SK-N-SH (cell line): ENCODE measurements at regions not wholly inside any gene's neighbourhood (a gene's known extent, or its start where the extent isn't known, plus 50 kb on each side); places are given as distances from the start of the nearest gene placed in this dataset.

Experiments
- CTCF ChIA-PET: fragments of 300-600, 350-600 bp; formaldehyde crosslinking; extraction: SDS; loops from one replicate; lab custom pipeline; 2021; lab: Yijun Ruan, JAX
- POLR2A ChIA-PET: fragments of 350-600 bp; sonication (Branson Sonifier 250); formaldehyde crosslinking; extraction: SDS; loops from one replicate; lab custom pipeline; 2020; ENCODE audit warnings: antibody characterized with exemption, inconsistent platforms; lab: Yijun Ruan, JAX
- DNase-seq: peaks from one replicate; pipeline ENCODE4 v3.0.0; 2012
- H2AFZ ChIP-seq: fragments of 200-600 bp; sonication (generic); 2 replicates; pipeline ENCODE4 v1.8.1; 2016; ENCODE audit warnings: antibody characterized with exemption, mild to moderate bottlenecking, low read depth
- H3F3A ChIP-seq: fragments of 200-600 bp; sonication (generic); replicated peaks from 2 replicates; pipeline ENCODE3; 2016; ENCODE audit warnings: antibody characterized with exemption, mild to moderate bottlenecking; ENCODE audit not compliant: insufficient read depth
- H3K27ac ChIP-seq, 2 experiments: fragments of 200-500 bp in 1 of 2; fragments of 200-600 bp in 1 of 2; sonication (Bioruptor generic) in 1 of 2; sonication (generic), shearing (Covaris generic) in 1 of 2; 2 replicates each; pipeline versions ENCODE4 v1.5.1 to v1.6.1; 2014 to 2016; ENCODE audit warnings: low read depth in 2 of 2, inconsistent platforms in 1 of 2, low read length in 1 of 2, mild to moderate bottlenecking in 1 of 2, mixed read lengths in 1 of 2
- H3K27me3 ChIP-seq: fragments of 200-600 bp; sonication (generic), shearing (Covaris generic); 2 replicates; pipeline ENCODE4 v1.6.1; 2016; ENCODE audit warnings: mixed run types; ENCODE audit not compliant: insufficient read depth
- H3K36me3 ChIP-seq, 2 experiments: fragments of 200-500 bp in 1 of 2; fragments of 200-600 bp in 1 of 2; sonication (Bioruptor generic) in 1 of 2; sonication (generic) in 1 of 2; replicated peaks in 1 of 2; 2 replicates each; pipeline versions ENCODE3 to v1.5.1; 2014 to 2016; ENCODE audit warnings: low read length in 1 of 2, mild to moderate bottlenecking in 1 of 2; ENCODE audit not compliant: insufficient read depth in 2 of 2, control insufficient read depth in 1 of 2
- H3K4me1 ChIP-seq, 2 experiments: fragments of 200-500 bp in 1 of 2; fragments of 200-600 bp in 1 of 2; sonication (Bioruptor generic) in 1 of 2; sonication (generic), shearing (Covaris generic) in 1 of 2; 2 replicates each; pipeline versions ENCODE4 v1.5.1 to v1.6.1; 2014 to 2016; ENCODE audit warnings: low read depth in 1 of 2, low read length in 1 of 2, mixed run types in 1 of 2; ENCODE audit not compliant: insufficient read depth in 2 of 2, control insufficient read depth in 1 of 2
- H3K4me2 ChIP-seq: fragments of 200-600 bp; sonication (generic), shearing (Covaris generic); 2 replicates; pipeline ENCODE4 v1.6.1; 2017; ENCODE audit warnings: mixed run types
- H3K4me3 ChIP-seq, 2 experiments: fragments of 200-500 bp in 1 of 2; fragments of 200-600 bp in 1 of 2; sonication (Bioruptor generic) in 1 of 2; sonication (generic), shearing (Covaris generic) in 1 of 2; 2 replicates each; pipeline versions ENCODE4 v1.5.1 to v1.8.1; 2014 to 2016; ENCODE audit warnings: low read depth in 2 of 2, inconsistent platforms in 1 of 2, low read length in 1 of 2, mild to moderate bottlenecking in 1 of 2, mixed read lengths in 1 of 2, moderate library complexity in 1 of 2
- H3K79me2 ChIP-seq: fragments of 200-600 bp; sonication (generic); 2 replicates; pipeline ENCODE4 v1.8.1; 2017; ENCODE audit warnings: mild to moderate bottlenecking; ENCODE audit not compliant: insufficient read depth
- H3K9ac ChIP-seq: fragments of 200-600 bp; sonication (generic); 2 replicates; pipeline ENCODE4 v1.6.1; 2017; ENCODE audit warnings: mixed run types
- H3K9me2 ChIP-seq: fragments of 200-600 bp; sonication (generic); 2 replicates; pipeline ENCODE4 v1.6.1; 2017; ENCODE audit warnings: mixed run types
- H3K9me3 ChIP-seq: fragments of 200-600 bp; sonication (generic); 2 replicates; pipeline ENCODE4 v1.6.1; 2017; ENCODE audit warnings: mixed run types, mild to moderate bottlenecking, moderate library complexity
- H4K20me1 ChIP-seq: fragments of 200-600 bp; sonication (generic); 2 replicates; pipeline ENCODE4 v1.6.1; 2017; ENCODE audit warnings: mild to moderate bottlenecking, mixed run types; ENCODE audit not compliant: insufficient read depth
- ELF1 ChIP-seq: IDR thresholded peaks from 2 replicates; pipeline ENCODE4 v1.4.0; 2012
- EP300 ChIP-seq, 2 experiments: IDR thresholded peaks; 2 replicates each; pipeline versions ENCODE4 v1.4.0 to v1.6.1; 2012; ENCODE audit warnings: borderline replicate concordance in 1 of 2, low read depth in 1 of 2, low read length in 1 of 2
- EZH2phosphoT487 ChIP-seq: fragments of 200-600 bp; sonication (generic); IDR thresholded peaks from 2 replicates; pipeline ENCODE4 v1.6.1; 2017; ENCODE audit warnings: low read depth, mixed run types, mild to moderate bottlenecking, antibody characterized with exemption, moderate library complexity, borderline replicate concordance
- FOXJ3 ChIP-seq: sonication (generic); formaldehyde crosslinking; IDR thresholded peaks from 2 replicates; pipeline ENCODE4 v1.5.1; 2020; ENCODE audit warnings: mild to moderate bottlenecking, missing genetic modification reagents
- FOXM1 ChIP-seq: IDR thresholded peaks from 2 replicates; pipeline ENCODE4 v1.4.0; 2012; ENCODE audit warnings: low read depth, mild to moderate bottlenecking
- GABPA ChIP-seq: IDR thresholded peaks from 2 replicates; pipeline ENCODE4 v1.4.0; 2012; ENCODE audit warnings: low read depth, mild to moderate bottlenecking
- MAX ChIP-seq: IDR thresholded peaks from 2 replicates; pipeline ENCODE4 v1.4.0; 2012; ENCODE audit warnings: low read depth
- MEF2A ChIP-seq: IDR thresholded peaks from 2 replicates; pipeline ENCODE4 v1.4.0; 2012; ENCODE audit warnings: low read depth, borderline replicate concordance
- MXI1 ChIP-seq: IDR thresholded peaks from 2 replicates; pipeline ENCODE4 v1.6.1; 2012; ENCODE audit warnings: mild to moderate bottlenecking, low read depth, low read length, improper control_type of control experiment
- NRF1 ChIP-seq: IDR thresholded peaks from 2 replicates; pipeline ENCODE4 v1.6.1; 2012; ENCODE audit warnings: low read depth, mild to moderate bottlenecking, low read length
- RCOR1 ChIP-seq: fragments of 150-350 bp; IDR thresholded peaks from 2 replicates; pipeline ENCODE4 v1.6.1; 2017; ENCODE audit warnings: antibody characterized with exemption, low read length
- RXRA ChIP-seq: IDR thresholded peaks from 2 replicates; pipeline ENCODE4 v1.4.0; 2012; ENCODE audit warnings: low read depth, mild to moderate bottlenecking, borderline replicate concordance
- TCF12 ChIP-seq: IDR thresholded peaks from 2 replicates; pipeline ENCODE4 v1.4.0; 2012
- WGBS: methylation state at CpG from one replicate; pipeline ENCODE4 v1.1.6; 2017; ENCODE audit warnings: low lambda C conversion rate; 5-methylcytosine and 5-hydroxymethylcytosine counted together
- TF ChIP-seq, protein P1 (sequence below): IDR thresholded peaks from 2 replicates; pipeline ENCODE4 v1.4.0; 2012; ENCODE audit warnings: low read depth, borderline replicate concordance
- TF ChIP-seq, protein P2 (sequence below): fragments of 150-350 bp; IDR thresholded peaks from 2 replicates; pipeline ENCODE4 v1.6.1; 2016; ENCODE audit warnings: mild to moderate bottlenecking, low read depth, low read length
- TF ChIP-seq, protein P3 (sequence below): fragments of 200-600 bp; sonication (generic); IDR thresholded peaks from 2 replicates; pipeline ENCODE4 v1.6.1; 2017; ENCODE audit warnings: antibody characterized with exemption, mild to moderate bottlenecking, moderate library complexity

- Histone ChIP-seq H3K4me2 (no peak overlapping the region), H3K9me3 (no peaks in the 10 kb centered on the region), H3K27ac (no peak overlapping the region), H3F3A (no peaks in the 10 kb centered on the region), H3K9ac (no peak overlapping the region), H3K4me3 (no peak overlapping the region), H2AFZ (no peak overlapping the region), H3K36me3 (no peaks in the 10 kb centered on the region), H3K79me2 (no peaks in the 10 kb centered on the region), H3K4me1 (no peaks in the 10 kb centered on the region), H3K9me2 (no peaks in the 10 kb centered on the region), H4K20me1 (no peaks in the 10 kb centered on the region), H3K27me3 (no peaks in the 10 kb centered on the region)
- no peak for TF ChIP-seq MXI1
- no peak for TF ChIP-seq TCF12
- TF ChIP-seq GABPA, result no peak
- TF ChIP-seq ELF1, result no peak
- TF ChIP-seq, protein P1, sequence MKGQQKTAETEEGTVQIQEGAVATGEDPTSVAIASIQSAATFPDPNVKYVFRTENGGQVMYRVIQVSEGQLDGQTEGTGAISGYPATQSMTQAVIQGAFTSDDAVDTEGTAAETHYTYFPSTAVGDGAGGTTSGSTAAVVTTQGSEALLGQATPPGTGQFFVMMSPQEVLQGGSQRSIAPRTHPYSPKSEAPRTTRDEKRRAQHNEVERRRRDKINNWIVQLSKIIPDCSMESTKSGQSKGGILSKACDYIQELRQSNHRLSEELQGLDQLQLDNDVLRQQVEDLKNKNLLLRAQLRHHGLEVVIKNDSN, result no peak
- no peak for TF ChIP-seq RCOR1
- TF ChIP-seq MEF2A, result no peak
- CTCF ChIA-PET, result no interaction called here
- WGBS, result 35% methylated on average over 3 of the region's 3 CpGs
- DNase-seq, result no peak
- POLR2A ChIA-PET, result no interaction called here
These were observed 298.8 kb downstream of the KCNC2 start for GRCh38 chr12:74910831-74911230.

GRCh38 chr12:74914378-74914777 is 295.3 kb downstream of the KCNC2 start:
- Histone ChIP-seq H4K20me1 (no peaks in the 10 kb centered on the region), H3F3A (no peaks in the 10 kb centered on the region), H3K9me3 (no peaks in the 10 kb centered on the region), H3K4me2 (no peak overlapping the region), H2AFZ (no peak overlapping the region), H3K79me2 (no peaks in the 10 kb centered on the region), H3K4me1 (no peaks in the 10 kb centered on the region), H3K4me3 (no peak overlapping the region), H3K36me3 (no peaks in the 10 kb centered on the region), H3K27ac (no peak overlapping the region), H3K9me2 (no peaks in the 10 kb centered on the region), H3K27me3 (no peaks in the 10 kb centered on the region), H3K9ac (no peak overlapping the region)
- POLR2A ChIA-PET, result no interaction called here
- DNase-seq, result no peak
- WGBS, result 30% methylated on average over 3 of the region's 3 CpGs
- CTCF ChIA-PET, result no interaction called here
- TF ChIP-seq, protein P2, sequence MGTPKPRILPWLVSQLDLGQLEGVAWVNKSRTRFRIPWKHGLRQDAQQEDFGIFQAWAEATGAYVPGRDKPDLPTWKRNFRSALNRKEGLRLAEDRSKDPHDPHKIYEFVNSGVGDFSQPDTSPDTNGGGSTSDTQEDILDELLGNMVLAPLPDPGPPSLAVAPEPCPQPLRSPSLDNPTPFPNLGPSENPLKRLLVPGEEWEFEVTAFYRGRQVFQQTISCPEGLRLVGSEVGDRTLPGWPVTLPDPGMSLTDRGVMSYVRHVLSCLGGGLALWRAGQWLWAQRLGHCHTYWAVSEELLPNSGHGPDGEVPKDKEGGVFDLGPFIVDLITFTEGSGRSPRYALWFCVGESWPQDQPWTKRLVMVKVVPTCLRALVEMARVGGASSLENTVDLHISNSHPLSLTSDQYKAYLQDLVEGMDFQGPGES, result no peak
- TF ChIP-seq FOXM1, result no peak
- TF ChIP-seq MAX, result no peak
- no peak for TF ChIP-seq FOXJ3 (CRISPR knock-in tag)
- no peak for TF ChIP-seq EZH2phosphoT487
- no peak for TF ChIP-seq EP300 (IDR thresholded peaks at IDR 0.05; ENCODE audit: borderline replicate concordance in 1 of 2, low read depth in 1 of 2, low read length in 1 of 2)
- TF ChIP-seq GABPA, result no peak
- TF ChIP-seq NRF1, result no peak
- TF ChIP-seq RXRA, result no peak
- TF ChIP-seq MXI1, result no peak
- TF ChIP-seq, protein P1, result no peak
- TF ChIP-seq, protein P3, sequence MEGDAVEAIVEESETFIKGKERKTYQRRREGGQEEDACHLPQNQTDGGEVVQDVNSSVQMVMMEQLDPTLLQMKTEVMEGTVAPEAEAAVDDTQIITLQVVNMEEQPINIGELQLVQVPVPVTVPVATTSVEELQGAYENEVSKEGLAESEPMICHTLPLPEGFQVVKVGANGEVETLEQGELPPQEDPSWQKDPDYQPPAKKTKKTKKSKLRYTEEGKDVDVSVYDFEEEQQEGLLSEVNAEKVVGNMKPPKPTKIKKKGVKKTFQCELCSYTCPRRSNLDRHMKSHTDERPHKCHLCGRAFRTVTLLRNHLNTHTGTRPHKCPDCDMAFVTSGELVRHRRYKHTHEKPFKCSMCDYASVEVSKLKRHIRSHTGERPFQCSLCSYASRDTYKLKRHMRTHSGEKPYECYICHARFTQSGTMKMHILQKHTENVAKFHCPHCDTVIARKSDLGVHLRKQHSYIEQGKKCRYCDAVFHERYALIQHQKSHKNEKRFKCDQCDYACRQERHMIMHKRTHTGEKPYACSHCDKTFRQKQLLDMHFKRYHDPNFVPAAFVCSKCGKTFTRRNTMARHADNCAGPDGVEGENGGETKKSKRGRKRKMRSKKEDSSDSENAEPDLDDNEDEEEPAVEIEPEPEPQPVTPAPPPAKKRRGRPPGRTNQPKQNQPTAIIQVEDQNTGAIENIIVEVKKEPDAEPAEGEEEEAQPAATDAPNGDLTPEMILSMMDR, result no peak
